ENCODE measurements at regions not wholly inside any gene's neighbourhood (a gene's known extent, or its start where the extent isn't known, plus 50 kb on each side); places are given as distances from the start of the nearest gene placed in this dataset.

- no peak for DNase-seq
These were observed 428.2 kb upstream of the IL12A start for GRCh38 chr3:159560214-159560979.

DNA sequence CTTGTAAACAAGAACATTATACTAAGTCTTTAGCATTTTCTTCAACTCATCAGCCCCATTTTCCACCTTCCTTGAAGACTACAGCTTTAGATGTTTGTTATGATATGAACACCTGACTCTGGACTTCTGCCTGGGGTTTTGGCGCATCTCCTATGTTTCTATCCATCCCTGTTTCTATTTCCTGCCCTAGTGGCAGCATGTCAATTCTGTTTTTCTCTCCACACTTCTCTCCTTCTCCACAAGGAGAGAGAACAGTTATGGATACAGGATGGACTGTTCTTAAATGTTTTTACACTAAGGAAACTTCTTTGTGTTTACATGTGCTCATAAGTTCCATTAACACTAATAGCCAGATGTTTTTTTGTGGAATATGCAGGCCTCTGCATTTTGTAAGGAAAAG lies 423.3 kb upstream of the IL12A start:
- no peak for DNase-seq

- DNase-seq: no peak
These were observed 405.0 kb upstream of the IL12A start for GRCh38 chr3:159583662-159584061.

GRCh38 chr3:159584421-159584820 lies 404.2 kb upstream of the IL12A start:
- no peak for DNase-seq

DNA sequence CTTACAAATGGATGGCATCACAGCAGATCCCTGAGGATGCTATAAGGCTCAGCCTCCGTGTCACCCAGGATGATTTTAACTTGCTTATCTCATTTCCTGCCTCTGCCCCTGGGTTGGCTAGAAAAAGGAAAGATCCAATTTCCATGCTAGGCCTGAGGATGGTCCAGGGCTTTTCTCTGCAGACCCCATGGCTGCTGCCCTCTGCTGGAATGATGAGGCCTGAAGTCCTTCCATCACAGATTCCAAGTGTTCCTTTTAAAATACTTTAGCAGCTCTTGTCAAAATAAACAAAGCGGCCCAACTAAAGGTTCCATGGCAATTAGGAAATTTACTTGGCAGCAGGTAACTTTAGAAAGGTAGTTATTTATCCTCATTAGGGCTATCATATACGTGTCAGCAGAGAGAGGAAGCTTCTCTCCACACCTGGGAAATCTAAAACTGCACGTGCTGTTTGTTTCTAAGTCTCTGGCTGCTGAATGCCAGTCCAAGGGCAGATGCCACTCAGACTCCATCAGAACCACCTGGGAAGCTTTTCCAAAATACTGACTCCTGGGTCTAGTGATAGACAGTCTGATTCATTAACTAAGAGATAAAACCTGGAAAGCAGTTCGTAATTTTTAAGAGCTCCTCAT lies 401.9 kb upstream of the IL12A start:
- no peak for DNase-seq

DNA sequence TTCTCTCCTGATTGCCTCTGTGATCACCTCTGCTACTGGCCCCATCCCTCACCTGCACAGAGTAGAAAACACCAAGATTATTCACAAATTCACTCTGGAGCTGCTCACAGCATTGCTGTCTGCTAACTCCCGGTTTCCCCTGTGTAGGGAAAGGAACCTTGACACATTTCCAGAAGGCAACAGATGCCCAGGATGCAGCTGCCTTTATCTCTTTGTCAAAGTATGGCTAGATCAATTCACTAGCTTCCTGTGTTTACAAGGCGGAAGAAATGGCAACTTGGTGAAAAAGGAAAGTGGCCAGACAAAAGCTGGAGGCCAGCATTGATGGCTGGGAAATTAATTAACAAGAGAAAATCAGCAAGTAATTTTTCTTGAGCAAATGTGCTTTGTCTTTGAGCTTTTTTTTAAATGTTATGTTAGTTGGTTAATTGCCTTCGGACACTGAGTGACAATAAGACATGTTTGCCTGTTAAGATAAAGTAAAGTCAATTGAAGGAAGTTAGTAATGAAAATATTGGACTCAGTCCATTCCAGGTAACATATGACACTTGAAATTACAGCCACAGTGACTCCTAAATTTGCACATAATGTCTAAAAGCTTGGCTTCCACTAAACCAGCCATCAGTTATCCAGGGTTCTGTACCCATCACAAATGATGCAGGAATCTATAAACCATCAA lies 394.6 kb upstream of the IL12A start:
- no peak for DNase-seq

DNA sequence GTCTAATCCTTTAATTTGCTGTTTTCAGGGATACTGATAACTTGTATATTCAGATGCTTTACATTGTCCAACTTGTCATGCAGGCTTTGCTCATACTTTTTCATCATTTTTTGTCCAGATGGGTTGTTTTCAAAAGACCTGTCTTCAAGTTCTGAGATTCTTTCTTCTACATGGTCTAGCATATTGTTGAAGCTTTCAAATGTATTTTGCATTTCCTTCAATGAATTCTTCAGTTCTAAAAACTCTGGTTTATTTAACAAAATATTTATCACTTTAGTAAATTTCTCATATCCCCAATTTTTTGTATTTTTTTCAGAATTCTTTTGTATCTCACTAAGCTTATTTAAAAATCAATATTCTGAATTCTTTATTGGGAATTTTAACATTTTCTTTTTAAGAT lies 388.3 kb upstream of the IL12A start:
- DNase-seq: no peak

- DNase-seq: no peak
These were observed 384.5 kb upstream of the IL12A start for GRCh38 chr3:159604151-159604581.

DNA sequence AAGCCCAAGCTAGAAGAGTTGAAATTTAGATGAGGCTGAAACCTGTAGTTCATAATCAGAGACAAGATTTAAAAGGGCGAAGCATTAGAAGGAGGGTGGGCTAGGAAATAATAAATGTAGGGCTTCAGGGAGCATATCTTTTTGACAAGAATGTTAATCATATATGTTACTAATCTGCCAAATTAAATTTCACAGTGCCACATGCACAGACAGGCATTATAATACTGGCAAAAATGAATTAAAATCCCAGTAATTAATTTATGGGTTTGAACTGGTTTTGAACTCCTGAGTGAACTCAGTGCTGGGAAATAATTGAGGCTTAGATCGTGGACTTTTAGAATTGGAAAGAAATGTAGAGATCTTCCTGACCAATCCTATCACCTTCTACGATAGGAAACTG lies 383.5 kb upstream of the IL12A start:
- DNase-seq: no peak

DNA sequence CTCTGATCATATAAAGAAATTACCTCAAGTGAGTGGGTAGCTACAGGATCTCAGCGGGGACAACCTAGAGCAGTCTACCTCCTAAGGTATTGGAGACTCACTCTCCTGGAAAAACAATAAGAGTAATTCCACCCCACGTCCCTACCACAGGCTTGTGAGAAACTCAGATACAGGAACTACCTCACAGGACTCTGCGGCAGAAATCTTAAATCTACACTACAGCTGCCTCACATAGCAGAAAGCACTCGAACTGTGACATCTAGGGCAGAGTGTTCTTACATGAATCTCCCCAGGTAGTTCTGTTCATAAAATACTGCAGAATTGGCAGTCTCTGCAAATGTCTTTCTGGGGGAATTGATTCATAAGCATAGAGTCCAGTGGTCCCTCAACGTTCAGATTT lies 382.9 kb upstream of the IL12A start:
- no peak for DNase-seq

- DNase-seq: no peak
These were observed 380.8 kb upstream of the IL12A start for GRCh38 chr3:159607856-159608255.

DNA sequence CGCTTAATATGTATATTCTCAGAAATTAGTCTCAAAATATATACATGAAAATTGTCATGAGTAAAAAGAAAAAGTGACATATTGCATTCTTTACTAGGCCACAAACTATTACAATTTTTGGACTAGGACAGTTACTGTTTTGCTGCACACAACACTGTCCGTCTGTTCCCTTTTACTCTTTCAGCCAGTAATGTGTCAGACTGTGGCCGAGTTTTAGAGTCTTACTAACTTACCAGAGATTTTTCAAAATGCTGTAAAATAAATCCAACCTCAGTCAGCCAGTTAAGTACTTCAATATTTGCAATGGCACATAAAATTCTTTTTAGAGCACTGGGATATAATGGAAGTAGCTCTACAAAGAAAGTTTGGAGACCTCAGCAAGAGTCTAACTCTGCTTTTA lies 380.3 kb upstream of the IL12A start:
- no peak for DNase-seq

GRCh38 chr3:159609625-159610024 lies 379.0 kb upstream of the IL12A start:
- DNase-seq: no peak

DNA sequence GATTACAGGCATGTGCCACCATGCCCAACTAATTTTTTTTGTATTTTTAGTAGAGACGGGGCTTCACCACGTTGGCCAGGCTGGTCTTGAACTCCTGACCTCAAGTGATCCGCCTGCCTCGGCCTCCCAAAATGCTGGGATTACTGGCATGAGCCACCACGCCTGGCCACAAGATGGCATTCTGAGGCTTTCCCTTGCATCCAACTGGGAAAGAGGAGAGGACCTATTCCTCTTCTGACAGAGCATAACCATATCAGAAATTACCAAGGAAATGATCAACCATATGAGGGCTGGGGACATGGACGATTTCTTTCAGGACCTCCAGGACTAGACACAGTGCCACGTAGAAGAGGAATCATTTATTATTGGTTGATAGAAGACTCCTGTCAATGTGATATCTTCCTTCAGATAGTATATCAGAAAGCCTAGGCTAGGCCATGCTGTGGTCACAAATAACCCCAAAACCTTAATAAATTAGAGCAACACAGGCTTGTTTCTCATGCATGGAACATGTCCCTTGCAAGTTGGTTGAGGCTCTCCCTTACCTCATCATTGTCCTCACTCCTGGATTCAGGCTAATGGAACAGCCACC lies 372.3 kb upstream of the IL12A start:
- DNase-seq: no peak

GRCh38 chr3:159619341-159619885 lies 369.2 kb upstream of the IL12A start:
- DNase-seq: no peak

GRCh38 chr3:159620281-159620680 lies 368.4 kb upstream of the IL12A start:
- DNase-seq: no peak

DNA sequence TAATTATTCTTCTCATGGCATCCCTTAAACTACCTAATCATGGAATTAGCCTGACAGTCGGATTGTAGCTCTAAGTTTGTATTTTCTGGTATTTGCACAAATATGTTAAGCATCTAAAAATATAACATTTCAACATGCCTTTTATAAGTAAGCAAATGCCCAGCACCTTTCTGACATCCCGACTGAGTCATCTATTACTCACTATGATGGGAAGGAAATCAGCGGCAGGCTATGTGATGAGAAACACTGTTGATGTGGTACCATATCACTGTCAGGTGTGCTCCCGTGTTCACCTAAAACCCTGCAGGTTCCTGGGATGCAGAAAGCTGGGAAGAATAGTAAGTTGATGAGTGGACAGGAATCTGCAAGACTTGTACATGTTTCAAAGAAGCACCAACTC lies 367.8 kb upstream of the IL12A start:
- DNase-seq: no peak

GRCh38 chr3:159624616-159625015 lies 364.0 kb upstream of the IL12A start:
- DNase-seq: no peak

DNA sequence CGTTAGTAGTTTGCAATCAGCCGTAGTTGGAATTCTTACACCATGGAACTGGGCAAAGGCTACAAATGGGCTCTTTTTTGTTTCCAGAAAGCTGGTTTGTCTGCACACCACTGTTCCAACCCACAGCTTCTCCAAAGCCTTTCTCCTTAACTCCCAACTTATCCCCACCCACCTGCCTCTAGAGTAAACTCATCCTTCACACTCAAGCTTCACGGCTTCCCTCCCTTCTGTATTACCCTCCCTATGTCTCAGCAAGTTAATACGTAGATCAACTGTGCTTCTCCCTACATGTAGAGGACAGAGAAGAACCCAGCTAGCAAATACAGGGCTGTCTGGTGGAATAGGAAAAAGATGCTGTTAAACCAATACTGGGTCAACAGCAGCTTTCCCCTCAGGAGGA lies 363.0 kb upstream of the IL12A start:
- no peak for DNase-seq

DNA sequence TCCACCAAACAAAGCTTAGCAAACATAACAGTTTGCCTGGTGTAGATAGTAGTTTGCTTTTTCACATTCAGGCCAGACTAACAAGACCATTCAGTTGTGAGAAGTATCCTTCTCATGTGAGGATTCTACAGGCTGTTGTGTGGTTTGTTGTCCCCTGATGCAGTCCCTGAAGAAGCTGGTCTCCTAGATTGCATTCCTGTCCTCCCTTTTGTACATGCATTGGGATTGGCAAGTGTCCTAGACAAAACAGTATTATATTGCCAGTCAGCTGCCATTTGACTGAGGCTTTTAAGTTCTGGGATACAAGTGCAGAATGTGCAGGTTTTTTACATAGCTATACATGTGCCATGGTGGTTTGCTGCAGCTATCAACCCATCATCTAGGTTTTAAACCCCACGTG lies 362.0 kb upstream of the IL12A start:
- no peak for DNase-seq

- no peak for DNase-seq
These were observed 361.4 kb upstream of the IL12A start for GRCh38 chr3:159627229-159627628.

DNA sequence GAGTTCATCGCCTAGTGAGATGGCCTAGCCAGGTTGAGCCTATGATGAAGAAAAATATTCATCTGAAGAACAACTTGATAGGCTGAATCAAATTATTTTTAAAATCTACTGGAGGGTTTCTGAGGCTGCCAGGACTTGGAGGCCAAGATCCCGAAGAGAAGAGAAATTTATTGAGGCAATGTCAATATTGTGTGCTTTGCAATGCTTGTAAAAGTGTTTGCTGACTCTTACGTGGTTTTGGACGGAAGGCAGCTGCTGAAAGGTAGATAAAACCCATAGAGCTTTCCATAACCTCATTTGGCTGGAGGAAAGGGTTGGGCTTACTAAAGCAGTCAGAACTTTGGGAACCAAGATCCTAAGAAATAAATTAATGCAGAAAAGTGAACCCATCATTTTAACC lies 361.0 kb upstream of the IL12A start:
- no peak for DNase-seq

DNA sequence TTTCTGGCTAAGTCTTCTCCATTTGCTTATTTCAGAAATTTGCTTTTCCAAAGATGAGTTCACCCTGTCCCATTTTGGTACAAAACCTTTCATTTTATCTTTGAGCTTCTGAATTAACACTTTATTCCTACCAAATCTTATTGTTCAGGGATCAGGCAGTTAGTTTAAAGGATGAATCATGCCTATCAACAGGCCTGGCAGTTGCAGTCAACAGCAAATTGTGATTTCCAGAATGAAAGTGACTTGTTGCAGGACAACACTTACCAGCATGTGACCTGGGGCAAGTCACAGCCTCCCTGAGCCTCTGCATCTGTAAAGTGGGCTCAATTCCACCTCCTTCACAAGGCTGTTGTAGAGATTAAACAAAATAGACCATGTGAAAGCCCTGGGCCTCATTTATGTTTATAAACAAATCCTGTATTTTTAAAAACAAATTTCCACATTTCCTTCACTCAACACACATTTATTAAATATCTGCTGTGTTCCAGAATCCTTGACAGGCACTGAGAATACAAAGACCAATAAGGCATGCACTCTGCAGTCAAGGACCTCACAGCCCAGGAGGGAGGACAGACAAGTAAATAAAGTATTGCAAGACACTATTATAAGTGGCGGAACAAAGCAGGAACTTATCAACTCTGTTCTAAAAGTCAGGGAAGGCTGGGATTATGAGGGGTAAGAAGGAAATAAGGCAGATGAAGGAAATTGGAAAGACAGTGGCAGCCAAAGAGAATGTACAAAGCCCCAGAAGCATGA lies 359.1 kb upstream of the IL12A start:
- DNase-seq: no peak
